T-helper 9 cell (primary cell): ENCODE measurements at regions not wholly inside any gene's neighbourhood (a gene's known extent, or its start where the extent isn't known, plus 50 kb on each side); places are given as distances from the start of the nearest gene placed in this dataset.

Experiments
- DNase-seq: peaks from one replicate; pipeline ENCODE4 v3.0.0-alpha.2; 2020

DNA sequence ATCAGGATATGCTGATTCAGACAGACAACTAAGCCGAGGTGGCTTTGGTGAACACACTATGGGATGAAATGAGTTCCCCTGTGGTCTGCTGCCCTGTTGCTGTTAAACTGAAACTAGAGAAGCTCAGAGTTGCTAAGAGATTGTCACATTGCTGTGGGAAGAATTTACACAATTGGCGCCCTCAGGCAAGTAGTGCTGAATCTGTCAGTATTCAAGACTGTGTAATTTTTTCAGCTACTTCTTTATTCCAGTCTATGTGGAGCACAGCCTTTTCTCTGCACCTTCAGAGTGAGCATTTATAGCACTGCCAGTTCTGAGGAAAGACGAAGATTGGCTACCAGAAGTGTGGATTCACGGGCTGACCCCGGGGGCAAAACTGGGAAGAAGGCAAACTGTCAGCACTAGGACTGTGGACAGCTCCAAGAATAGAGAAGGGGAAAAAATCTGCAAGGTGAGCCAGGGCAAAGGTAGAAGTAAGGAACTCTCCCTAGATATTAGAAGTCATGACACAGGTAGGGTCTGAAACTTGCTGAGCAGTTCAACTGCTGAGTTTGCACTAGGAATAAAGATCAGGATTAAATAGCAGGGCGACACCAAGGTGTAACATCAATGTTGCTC is 218.8 kb upstream of the TMPO start:
- DNase-seq = no peak

DNA sequence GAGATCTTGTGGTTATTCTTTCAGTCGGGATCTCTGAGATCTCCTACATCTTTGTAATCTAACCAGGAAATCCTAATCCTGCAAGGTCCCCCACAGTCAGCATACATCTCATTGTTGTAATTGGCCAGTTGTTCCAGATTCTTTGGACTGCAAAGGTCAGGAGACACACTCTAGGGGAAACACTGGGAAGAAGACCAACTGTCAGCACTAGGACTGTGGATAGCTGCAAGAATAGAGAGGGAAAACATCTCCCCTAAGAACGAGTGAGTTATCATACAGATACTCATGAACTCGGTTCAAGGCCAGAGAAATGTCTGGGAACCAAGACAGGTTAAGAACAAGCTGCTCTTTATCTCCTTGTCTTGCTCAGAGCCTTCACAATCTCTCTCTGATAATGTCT is 217.9 kb upstream of the TMPO start:
- no peak for DNase-seq

DNA sequence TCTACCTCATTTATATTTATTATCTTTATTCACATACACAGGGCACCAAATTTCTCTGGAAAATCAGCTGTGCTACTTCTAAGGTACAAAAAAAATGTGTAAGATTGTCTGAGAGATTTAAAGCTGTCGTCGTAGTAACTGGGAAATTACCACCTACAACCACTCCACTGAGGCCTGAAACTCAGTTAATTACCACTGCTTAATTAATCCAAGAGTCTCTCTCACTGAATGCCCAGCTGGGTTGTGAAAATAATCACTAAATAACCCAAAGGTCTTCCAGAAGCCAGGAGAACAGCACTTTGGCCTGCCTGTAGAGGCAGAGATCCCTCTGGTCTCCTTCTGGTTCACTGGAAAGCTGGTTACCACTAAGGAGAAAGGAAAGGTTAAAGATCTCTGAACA is 207.2 kb upstream of the TMPO start:
- no peak for DNase-seq

DNA sequence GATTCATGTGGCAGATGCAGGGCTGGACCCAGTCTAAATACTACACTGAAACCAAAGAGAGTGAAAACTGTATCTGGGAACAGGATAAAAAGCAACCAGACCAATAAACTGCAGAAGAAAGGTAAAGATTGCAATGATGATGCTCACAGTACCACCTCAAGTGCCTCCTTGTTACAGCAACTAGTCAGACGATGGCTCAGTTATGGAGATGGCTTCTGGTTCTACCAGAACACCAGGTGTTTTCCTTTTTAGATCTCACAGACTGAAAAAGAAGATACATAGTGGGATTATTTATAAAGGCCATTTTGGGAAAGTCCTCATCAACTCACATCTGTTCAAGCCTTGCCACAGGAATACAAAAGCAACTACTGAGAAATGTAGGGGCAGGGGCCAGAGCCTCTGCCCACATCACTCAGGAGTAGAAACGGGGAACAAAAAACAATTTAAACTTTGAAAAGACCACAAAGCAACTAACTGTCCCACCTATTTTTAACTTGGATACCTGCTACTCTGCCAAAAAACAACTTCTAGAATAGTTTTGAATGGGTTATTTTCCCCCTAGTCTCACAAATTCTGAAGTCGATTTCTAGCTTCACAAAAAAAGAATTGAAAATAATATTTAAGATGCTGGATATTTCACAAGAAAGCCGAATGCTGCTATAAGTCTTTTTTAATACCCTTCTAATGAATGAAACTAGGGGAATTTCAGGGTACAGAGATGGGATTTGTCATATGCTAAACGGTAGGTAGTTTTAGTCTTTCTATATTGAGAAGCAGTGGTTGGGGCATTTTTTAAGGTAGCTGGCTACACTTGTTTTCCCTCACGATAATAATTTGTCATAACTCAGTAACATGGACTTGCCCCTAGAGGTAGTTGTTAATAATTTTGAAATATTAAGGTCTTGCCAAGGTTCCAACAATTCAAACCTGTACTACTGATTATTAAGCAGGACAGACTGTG is 197.2 kb upstream of the TMPO start:
- no peak for DNase-seq

DNA sequence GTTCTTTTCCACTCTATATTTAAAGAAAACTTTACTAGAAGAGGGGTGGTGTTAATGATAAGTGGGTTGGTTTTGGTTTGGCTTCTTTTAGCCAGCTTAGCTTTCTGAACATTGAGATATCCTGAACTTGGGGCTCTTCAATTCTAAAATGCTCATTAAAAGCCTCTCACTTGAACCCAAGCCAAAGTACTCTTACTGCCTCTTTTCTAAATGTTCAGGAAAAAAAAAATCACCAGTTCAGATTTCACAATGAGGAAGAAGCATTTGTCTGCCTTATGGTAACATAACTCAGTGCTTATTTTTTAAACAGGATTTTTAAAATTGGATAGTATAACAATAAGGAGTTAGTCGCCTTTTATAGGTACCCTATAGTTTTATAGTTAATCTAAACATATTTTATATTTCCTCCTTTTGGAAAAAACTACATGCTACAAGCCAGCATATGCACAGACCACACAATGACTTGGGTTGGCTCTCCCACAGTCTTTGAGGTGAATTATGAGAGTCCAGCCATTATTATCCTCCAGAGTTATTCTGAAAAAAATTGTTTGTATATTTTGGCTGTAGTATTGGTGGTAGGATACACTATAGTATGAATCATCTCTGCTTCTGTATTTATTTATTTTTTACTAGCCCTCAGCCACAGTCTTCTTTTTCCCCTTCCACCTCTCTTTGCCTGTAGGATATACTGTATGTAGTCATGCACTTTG is 195.5 kb upstream of the TMPO start:
- DNase-seq = no peak

DNA sequence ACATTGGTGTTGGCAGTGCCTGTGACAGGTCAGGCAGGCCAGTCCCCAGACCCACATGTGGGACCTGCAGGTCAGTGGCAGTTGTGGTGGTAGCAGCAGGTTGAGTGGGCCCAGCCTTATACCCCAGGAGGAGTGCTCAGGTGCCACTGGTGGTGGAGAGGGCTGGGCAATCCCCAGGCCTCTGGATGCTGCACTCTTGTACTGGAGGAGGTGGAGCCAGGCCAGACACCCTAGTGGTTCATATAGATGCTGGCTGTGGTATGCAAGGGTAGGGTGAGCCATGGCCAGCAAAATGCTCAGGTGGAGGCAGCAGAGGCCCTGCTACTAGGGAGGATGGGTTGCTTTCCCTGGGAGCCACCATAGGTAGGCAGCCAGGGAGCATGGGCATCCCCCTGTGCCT is 190.4 kb upstream of the TMPO start:
- no peak for DNase-seq

DNA sequence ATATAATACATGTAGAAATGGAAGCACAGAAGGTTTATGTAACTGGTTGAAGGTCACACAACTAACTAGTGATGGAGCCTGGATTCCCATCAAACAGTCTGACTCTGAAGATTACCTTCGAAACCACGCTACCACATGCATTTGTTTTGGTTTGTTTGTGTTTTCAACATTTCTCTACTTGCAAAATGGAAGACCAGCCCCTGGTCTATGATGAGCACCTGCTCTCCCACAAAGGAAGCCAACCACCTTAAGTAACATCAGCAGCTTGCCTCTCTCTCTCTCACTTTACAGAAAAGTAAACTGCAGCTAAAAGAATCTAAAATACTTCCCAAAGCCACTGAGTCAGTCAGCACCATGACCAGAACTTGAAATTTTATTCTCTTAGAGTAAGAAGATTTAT is 186.9 kb upstream of the TMPO start:
- DNase-seq = no peak

DNA sequence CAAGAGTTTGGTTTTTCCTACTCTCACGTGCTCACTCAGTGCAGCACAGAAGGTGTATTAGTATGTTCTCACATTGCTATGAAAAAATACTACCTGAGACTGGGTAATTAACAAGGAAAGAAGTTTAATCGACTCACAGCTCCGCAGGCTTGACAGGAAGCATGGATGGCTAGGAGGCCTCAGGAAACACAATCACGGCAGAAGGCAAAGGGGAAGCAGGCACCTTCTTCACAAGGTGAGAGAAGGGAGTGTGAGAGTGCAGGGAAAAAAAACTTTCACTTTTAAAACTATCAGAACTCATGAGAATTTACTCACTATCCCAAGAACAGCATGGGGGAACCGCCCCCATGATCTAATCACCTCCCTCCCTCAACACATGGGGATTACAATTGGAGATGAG is 185.8 kb upstream of the TMPO start:
- DNase-seq = no peak

DNA sequence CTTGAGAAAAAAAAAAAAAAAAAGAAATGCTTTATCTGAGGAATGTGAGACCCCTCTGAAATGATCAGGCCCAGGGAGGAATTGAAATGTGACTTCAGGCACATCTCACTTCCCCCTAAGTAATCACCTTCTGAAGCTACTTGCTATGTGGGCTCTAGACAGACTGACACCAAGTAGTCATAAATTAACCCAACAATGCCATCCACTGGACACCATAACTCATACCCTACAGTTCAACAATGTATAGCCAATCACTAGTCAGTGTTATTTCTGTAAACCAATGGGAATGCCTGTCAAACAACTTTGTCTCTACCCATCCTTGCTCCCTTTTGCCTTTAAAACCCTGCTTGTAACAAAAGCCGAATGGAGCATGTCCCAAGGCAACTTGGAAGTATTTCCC is 182.7 kb upstream of the TMPO start:
- DNase-seq = no peak

DNA sequence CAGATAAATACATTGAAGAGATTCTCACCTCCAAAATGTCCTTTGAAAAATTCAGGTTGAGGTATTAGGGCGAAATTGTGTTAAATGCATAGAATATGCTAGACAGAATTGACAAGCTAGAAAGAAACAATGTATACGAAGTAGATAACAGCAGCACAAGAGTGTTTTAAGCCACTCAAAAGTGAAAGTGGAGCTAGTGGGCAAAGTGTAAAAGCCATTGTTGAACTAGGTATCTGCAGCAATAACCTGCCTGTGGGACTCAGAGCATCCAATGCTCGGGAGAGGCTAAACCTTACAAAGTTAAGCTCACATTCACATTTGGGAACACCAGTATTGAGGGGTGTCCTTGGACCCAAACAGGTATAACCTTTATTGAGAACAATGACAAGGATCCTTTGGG is 180.6 kb upstream of the TMPO start:
- no peak for DNase-seq

DNA sequence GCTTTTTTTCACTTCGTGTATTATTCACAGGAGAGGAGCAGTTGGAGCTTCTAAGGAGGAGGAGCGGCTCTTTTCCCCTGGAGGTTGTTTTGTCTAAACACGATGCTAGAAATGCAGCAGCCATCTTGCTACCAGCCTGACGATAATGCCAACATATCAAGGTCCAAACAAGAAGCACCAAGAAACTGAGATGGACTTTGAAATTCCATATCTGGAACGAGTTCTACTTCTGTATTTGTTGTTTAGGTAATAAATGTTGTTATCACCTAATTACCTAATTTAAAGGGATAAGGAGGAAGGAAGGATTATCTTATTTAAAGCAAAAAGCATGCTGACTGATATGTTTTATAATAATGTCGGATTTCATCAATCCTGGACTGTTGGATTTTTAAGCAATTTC is 174.4 kb upstream of the TMPO start:
- DNase-seq = no peak

DNA sequence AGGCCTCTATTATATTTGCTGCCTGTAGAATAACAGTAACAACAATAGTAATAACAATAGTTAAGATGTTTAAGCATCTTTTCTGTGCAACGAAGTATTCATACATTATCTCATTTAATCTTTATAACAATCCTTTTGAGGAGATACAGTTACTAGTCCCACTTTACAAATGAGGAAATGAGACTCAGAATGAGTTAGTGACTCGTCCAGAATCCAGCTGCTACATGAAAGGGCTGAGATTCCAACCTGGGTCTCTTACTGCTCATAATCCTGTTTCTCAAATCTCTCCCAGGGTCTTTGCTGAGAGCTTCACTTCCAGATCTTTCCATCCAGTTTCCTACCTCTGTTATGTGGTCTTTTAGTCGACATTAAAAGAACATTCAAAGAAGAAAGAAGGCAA is 173.7 kb upstream of the TMPO start:
- DNase-seq = no peak

DNA sequence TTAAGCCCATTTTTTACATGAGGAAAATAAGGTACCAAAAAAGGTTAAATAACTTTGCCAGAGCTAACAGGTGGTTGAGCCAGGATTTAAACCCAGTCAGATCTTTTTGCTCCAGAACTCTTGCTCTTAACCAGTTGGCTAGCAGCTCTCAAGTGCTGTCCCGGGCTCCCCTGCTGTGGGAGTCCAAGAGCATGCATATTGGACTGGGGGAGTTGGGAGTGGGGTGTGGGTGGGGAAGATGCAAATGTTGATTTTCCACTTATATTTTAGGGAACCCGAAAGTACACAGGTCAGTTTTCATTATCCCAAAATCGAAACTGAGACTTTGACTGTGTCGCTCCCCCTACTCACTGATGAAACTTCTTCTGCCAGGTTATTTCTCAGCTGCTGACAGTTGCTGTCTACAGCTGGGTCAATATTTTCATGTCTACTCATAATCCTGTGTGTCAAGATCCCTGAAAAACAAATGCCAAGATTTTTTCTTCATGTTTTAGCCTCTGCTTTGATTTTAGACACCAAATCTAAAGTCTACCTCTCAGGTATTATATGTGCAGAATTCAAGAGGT is 172.3 kb upstream of the TMPO start:
- DNase-seq = no peak

DNA sequence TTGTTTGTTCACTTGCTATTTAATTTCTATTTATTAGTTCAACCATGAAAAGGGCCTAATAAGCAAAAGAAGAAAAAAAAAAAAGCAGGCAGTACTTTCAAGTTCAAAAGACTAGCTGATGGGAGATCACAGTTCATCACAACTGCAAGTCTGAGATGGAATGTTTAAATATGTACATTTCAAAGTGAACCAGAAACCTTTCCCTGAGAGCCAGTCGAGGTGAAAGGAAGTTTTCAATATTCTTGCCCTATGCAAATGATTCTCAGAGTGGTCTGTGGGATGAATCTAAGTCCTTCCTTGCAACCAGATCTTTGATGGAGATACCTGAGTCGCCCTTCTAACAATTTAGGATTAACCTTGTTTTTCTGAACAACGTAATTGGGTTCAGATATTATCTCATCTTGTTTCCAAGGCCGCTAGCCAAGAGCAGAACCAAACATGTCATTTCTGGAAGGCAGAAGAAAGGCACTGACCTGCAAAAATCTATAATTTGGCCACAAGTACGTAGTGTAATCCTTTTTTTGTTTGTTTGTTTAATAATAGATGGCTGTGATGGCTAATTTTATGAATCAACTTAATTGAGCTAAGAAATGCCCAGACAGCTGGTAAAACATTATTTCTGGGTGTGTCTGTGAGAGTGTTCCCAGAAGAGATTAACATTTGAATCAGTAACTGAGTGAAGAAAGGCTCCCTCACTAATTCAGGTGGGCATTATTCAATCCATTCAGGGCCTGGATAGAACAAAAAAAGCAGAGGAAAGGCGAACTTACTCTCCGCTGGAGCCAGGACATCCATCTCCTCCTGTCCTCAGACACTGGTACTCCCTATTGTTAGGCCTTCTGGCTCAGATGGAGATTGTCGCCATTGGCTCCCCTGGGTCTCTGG is 171.1 kb upstream of the TMPO start:
- DNase-seq = no peak

DNA sequence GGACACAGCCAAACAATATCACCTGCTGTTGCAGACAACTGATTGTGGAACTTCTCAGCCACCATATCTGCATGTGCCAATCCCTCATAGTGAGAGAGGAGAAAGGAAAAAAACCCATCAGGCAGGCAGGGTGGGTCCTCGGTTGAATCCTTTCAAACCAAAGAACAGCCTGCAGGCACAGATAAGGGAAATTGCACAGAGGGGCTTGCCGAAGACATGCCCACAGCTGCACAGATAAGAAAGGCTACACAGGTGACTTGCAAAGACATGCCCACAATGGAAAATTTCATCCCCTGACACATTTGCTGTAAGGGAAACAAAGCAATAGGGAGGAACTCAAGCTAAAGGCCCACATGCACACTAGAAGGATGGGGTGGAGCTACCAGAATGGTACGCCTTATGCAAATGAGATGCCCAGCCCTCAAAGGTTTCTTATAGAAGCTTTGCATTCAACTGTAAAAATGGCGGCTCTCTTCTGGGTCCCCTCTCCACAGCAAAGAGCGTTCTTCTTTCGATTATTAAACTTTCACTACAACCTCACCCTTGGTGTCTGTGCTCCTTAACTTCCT is 170.0 kb upstream of the TMPO start:
- no peak for DNase-seq

DNA sequence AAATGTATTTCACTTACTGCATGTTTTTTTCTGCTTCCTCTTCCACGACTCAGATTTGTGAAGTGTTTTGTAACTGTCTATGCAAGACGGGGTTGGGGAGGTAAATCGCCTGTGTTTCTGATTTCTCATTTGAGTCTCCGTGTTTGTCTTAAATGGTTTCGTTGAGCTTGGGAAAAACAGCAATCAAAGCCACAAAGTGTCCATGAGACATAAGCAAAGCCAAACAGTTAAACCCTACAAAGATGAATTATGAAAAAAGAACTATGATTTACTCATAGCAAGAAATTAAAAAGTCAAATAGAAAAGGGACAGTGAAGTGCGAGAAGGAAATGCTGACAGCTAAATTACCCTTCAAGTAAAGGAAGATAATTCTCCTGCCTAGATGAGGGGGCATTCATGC is 164.3 kb upstream of the TMPO start:
- no peak for DNase-seq

DNA sequence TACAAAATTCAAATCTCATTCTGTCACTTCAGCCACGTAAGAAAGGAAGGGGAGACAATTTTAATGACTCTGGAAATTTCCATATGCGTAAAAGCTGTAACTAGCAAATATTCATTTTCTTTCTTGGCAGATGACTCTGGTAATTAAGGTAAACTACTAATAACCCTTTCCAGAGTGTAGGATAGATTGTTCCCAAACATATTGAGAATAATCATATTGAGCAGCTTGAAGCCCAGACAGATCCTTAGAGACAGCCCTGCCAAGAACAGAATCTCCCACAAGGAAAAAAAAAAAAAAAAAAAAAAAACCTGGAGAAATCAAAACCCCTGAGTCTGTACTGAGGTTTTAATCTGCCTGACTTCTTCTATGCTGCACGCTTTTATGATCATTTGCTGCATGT is 163.6 kb upstream of the TMPO start:
- no peak for DNase-seq

DNA sequence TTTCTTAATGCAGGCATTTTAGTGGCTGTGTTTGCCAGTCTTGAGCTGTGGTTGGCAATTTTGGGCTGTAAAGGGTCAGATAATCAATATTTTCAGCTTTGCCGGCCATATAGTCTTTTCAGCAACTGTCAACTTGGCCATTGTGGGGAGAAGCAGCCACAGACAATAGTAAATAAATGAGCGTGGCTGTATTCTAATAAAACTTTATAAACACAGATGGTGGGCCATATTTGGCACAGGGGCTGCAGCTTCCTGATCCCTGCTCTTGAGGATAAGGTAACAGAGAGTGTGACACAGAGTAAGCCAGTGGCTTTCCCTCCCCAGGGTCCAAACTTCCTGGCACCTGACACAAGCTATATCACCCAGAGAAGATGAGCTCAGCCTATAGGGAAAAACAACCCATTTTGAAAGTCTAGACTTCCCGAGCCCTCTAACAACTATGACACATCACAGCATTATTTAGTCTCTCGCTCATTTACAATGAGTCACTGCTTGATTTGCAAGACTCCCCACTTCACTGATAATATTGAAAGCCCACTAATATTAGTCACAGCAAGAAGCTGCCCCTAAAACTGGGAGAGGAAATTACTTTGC is 163.1 kb upstream of the TMPO start:
- no peak for DNase-seq

DNA sequence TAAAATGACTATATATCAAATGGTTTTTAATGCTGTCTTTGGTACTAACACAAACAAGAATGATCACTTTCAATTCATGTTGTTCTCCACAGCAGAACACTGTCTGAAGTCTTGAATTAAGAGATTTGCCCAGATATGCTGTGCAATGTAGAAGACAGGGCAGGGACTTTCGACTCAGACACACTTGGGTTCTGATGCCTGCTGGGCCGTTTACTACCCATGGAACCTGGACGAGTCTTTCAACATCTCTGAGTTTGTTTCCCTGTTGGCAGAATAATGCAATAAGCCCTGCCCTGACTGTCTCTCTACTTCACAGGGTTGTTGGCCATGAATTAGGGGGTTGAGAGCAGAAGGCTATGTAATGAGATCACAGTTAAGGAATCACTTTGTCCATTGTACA is 162.6 kb upstream of the TMPO start:
- DNase-seq = no peak

DNA sequence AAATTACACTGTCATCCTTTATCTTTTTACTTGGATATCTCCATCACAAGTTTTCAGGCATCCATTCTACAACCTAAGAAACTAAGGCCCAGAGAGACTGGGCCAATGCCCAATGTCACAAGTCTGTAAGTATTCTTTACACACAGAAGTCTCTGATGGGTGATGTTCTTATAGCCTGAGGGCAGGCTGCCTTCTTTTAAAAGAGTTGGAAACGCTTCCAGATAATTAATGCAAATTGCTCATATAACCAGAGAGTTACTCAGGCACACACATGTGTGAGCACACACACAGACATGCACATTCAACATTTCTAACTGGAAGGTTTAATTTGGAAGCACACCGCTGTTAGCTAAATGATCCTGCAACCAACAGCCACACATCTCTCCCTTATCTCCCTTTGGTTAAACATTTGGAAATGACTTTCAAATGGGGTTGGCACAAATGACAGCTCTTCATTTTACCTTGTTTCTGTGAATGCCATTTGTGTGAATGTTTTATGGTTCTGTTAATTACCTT is 160.8 kb upstream of the TMPO start:
- no peak for DNase-seq

DNA sequence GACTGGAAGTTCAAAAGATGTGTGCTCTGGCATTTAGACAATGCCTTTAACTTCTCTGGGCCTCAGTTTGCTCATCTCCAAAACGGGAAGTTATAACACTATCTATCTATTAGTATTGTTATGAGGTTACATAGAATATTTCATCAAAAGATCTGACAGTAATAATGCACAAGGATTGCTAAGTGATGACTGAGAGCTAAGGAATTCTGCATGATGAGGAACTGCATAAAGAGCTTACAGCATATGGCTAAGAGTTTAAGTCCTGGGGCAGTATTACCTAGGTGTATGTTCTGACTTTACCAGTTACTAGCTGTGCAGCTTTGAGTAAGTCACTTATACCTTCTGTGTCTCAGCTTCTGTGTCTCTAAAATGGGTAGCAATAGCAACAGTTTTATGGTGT is 160.1 kb upstream of the TMPO start:
- DNase-seq = no peak

DNA sequence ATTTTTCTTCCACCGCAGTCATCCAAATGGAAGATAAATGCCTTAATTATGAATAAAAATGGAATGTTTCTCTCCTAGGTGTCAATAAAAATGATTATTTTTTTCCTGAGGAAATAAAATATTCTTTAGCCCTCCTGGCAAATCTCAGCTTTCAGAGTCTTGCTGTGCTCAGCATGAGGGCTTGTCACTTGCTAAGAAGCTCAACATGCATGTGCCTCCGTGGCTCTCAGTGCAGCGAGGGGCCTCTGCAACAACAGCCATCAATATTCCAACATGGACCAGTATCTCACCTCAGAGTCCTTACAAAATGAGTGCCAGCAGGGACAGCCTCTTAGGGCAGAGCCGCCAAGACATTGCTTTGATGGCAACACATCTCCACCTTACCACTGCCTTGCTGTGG is 159.5 kb upstream of the TMPO start:
- no peak for DNase-seq
